ENCODE measurements at regions not wholly inside any gene's neighbourhood (a gene's known extent, or its start where the extent isn't known, plus 50 kb on each side); places are given as distances from the start of the nearest gene placed in this dataset.

- H3K4me3 ChIP-seq (ENCODE audit: low read depth, low read length) = no peak overlapping the region
- TF ChIP-seq CTCF (IDR thresholded peaks at IDR 0.05; ENCODE audit: control insufficient read depth, extremely low read depth, insufficient read depth) = no peak
- no peak for DNase-seq (ENCODE audit: low read depth)
Measured at GRCh38 chr17:79473876-79474440, 136.9 kb downstream of the RBFOX3 start.

GRCh38 chr17:79473111-79473875, 137.6 kb downstream of the RBFOX3 start:
- no peak for TF ChIP-seq CTCF (IDR thresholded peaks at IDR 0.05; ENCODE audit: control insufficient read depth, extremely low read depth, insufficient read depth)
- H3K4me3 ChIP-seq (ENCODE audit: low read depth, low read length) = no peak overlapping the region
- no peak for DNase-seq (ENCODE audit: low read depth)

GRCh38 chr17:79470754-79471153, 140.1 kb downstream of the RBFOX3 start:
- TF ChIP-seq CTCF (IDR thresholded peaks at IDR 0.05; ENCODE audit: control insufficient read depth, extremely low read depth, insufficient read depth) = no peak
- DNase-seq (ENCODE audit: low read depth) = no peak
- no peak overlapping the region for H3K4me3 ChIP-seq (ENCODE audit: low read depth, low read length)

- no peak for TF ChIP-seq CTCF (IDR thresholded peaks at IDR 0.05; ENCODE audit: control insufficient read depth, extremely low read depth, insufficient read depth)
- no peak for DNase-seq (ENCODE audit: low read depth)
- no peak overlapping the region for H3K4me3 ChIP-seq (ENCODE audit: low read depth, low read length)
Measured at GRCh38 chr17:79469646-79470045, 141.2 kb downstream of the RBFOX3 start.

GRCh38 chr17:79468183-79468944, 142.5 kb downstream of the RBFOX3 start:
- H3K4me3 ChIP-seq (ENCODE audit: low read depth, low read length) = no peak overlapping the region
- DNase-seq (ENCODE audit: low read depth) = no peak
- TF ChIP-seq CTCF (IDR thresholded peaks at IDR 0.05; ENCODE audit: control insufficient read depth, extremely low read depth, insufficient read depth) = no peak

- TF ChIP-seq CTCF (IDR thresholded peaks at IDR 0.05; ENCODE audit: control insufficient read depth, extremely low read depth, insufficient read depth) = no peak
- H3K4me3 ChIP-seq (ENCODE audit: low read depth, low read length) = no peak overlapping the region
- DNase-seq (ENCODE audit: low read depth) = no peak
Measured at GRCh38 chr17:79466562-79467350, 144.1 kb downstream of the RBFOX3 start.

Data from LNCaP clone FGC (cell line).